H9 (cell line): ENCODE measurements at regions not wholly inside any gene's neighbourhood (a gene's known extent, or its start where the extent isn't known, plus 50 kb on each side); places are given as distances from the start of the nearest gene placed in this dataset.

Experiments used
- DNase-seq: peaks from one replicate; pipeline ENCODE4 v3.0.0-alpha.2; 2017
- H2AFZ ChIP-seq: one replicate; pipeline ENCODE4 v1.6.1; 2013; ENCODE audit warnings: mild to moderate bottlenecking, low read length, control low read depth, moderate library complexity
- H2AK5ac ChIP-seq: 2 replicates; pipeline ENCODE4 v1.6.1; 2013; ENCODE audit warnings: low read length, control low read depth, mixed read lengths; ENCODE audit not compliant: insufficient read length
- H2BK120ac ChIP-seq: one replicate; pipeline ENCODE4 v1.6.1; 2013; ENCODE audit warnings: low read depth, mild to moderate bottlenecking, low read length, control low read depth, inconsistent platforms; ENCODE audit not compliant: poor library complexity, severe bottlenecking
- H2BK12ac ChIP-seq: 2 replicates; pipeline ENCODE4 v1.6.1; 2013; ENCODE audit warnings: low read length, control low read depth, mixed read lengths, low read depth; ENCODE audit not compliant: insufficient read length
- H2BK15ac ChIP-seq: 2 replicates; pipeline ENCODE4 v1.6.1; 2013; ENCODE audit warnings: low read depth, low read length, control low read depth
- H2BK20ac ChIP-seq: one replicate; pipeline ENCODE4 v1.6.1; 2013; ENCODE audit warnings: low read depth, mild to moderate bottlenecking, low read length, control low read depth, inconsistent platforms; ENCODE audit not compliant: poor library complexity, severe bottlenecking
- H2BK5ac ChIP-seq: 2 replicates; pipeline ENCODE4 v1.6.1; 2013; ENCODE audit warnings: low read length, control low read depth, mixed read lengths; ENCODE audit not compliant: insufficient read length
- H3K14ac ChIP-seq: 2 replicates; pipeline ENCODE4 v1.6.1; 2013; ENCODE audit warnings: low read length, control low read depth; ENCODE audit not compliant: insufficient read depth
- H3K18ac ChIP-seq: 2 replicates; pipeline ENCODE4 v1.6.1; 2013; ENCODE audit warnings: low read depth, mild to moderate bottlenecking, mixed read lengths, low read length, control low read depth; ENCODE audit not compliant: insufficient read length
- H3K23ac ChIP-seq: 2 replicates; pipeline ENCODE4 v1.6.1; 2013; ENCODE audit warnings: low read length, control low read depth, mixed read lengths, low read depth; ENCODE audit not compliant: insufficient read length
- H3K23me2 ChIP-seq: 2 replicates; pipeline ENCODE4 v1.6.1; 2013; ENCODE audit warnings: low read depth, mild to moderate bottlenecking, mixed read lengths, low read length, control low read depth; ENCODE audit not compliant: insufficient read length, poor library complexity, severe bottlenecking
- H3K27ac ChIP-seq: 2 replicates; pipeline ENCODE4 v1.5.1; 2013; ENCODE audit warnings: low read length, control low read depth, mixed read lengths, low read depth; ENCODE audit not compliant: insufficient read length
- H3K27me3 ChIP-seq: 2 replicates; pipeline ENCODE4 v1.6.1; 2013; ENCODE audit warnings: low read length, control low read depth, inconsistent platforms; ENCODE audit not compliant: insufficient read depth
- H3K4ac ChIP-seq: 2 replicates; pipeline ENCODE4 v1.6.1; 2013; ENCODE audit warnings: low read depth, mild to moderate bottlenecking, control low read depth, inconsistent platforms, low read length, moderate library complexity
- H3K4me1 ChIP-seq: 2 replicates; pipeline ENCODE4 v1.6.1; 2013; ENCODE audit warnings: low read length, control low read depth, inconsistent platforms; ENCODE audit not compliant: insufficient read depth
- H3K4me2 ChIP-seq: 2 replicates; pipeline ENCODE4 v1.6.1; 2013; ENCODE audit warnings: low read length, control low read depth, mixed read lengths; ENCODE audit not compliant: insufficient read length, insufficient read depth
- H3K56ac ChIP-seq: 2 replicates; pipeline ENCODE4 v1.6.1; 2013; ENCODE audit warnings: low read depth, mild to moderate bottlenecking, mixed read lengths, low read length, control low read depth; ENCODE audit not compliant: insufficient read length
- H3K79me1 ChIP-seq: 2 replicates; pipeline ENCODE4 v1.6.1; 2013; ENCODE audit warnings: low read depth, mild to moderate bottlenecking, moderate library complexity, low read length, control low read depth, inconsistent platforms; ENCODE audit not compliant: insufficient read depth, poor library complexity, severe bottlenecking
- H3K79me2 ChIP-seq: 2 replicates; pipeline ENCODE4 v1.6.1; 2013; ENCODE audit warnings: low read length, control low read depth, inconsistent platforms; ENCODE audit not compliant: insufficient read depth
- H3K9ac ChIP-seq: 2 replicates; pipeline ENCODE4 v1.6.1; 2013; ENCODE audit warnings: low read length, control low read depth, mixed read lengths; ENCODE audit not compliant: insufficient read length; ENCODE audit errors: extremely low read depth
- H3K9me3 ChIP-seq: one replicate; pipeline ENCODE4 v1.6.1; 2013; ENCODE audit warnings: low read depth, low read length, inconsistent platforms; ENCODE audit not compliant: control insufficient read depth
- H3T11ph ChIP-seq: one replicate; pipeline ENCODE4 v1.6.1; 2013; ENCODE audit warnings: mild to moderate bottlenecking, low read length, control low read depth, inconsistent platforms
- H4K20me1 ChIP-seq: one replicate; pipeline ENCODE4 v1.6.1; 2013; ENCODE audit not compliant: control insufficient read depth, insufficient read length, insufficient read depth
- H4K5ac ChIP-seq: 2 replicates; pipeline ENCODE4 v1.6.1; 2013; ENCODE audit warnings: low read depth, mild to moderate bottlenecking, mixed read lengths, low read length, control low read depth; ENCODE audit not compliant: insufficient read length
- H4K8ac ChIP-seq: replicated peaks from 2 replicates; pipeline ENCODE4 v1.6.1; 2013; ENCODE audit warnings: low read length, control low read depth, mixed read lengths, low read depth; ENCODE audit not compliant: insufficient read length
- H4K91ac ChIP-seq: 2 replicates; pipeline ENCODE4 v1.6.1; 2013; ENCODE audit warnings: low read depth, mild to moderate bottlenecking, moderate library complexity, mixed read lengths, low read length, control low read depth; ENCODE audit not compliant: insufficient read length
- H3K27ac Mint-ChIP-seq, 3 experiments: 2 replicates in 2 of 3; 3 replicates in 1 of 3; pipeline ENCODE4 v1.8.0; 2020 to 2021; ENCODE audit warnings: mixed read lengths in 3 of 3, mild to moderate bottlenecking in 1 of 3, moderate library complexity in 1 of 3
- H3K27me3 Mint-ChIP-seq: 2 replicates; pipeline ENCODE4 v1.8.0; 2021; ENCODE audit warnings: low read depth, mild to moderate bottlenecking, moderate library complexity, mixed read lengths
- H3K36me3 Mint-ChIP-seq, 3 experiments: 2 replicates in 2 of 3; 3 replicates in 1 of 3; pipeline ENCODE4 v1.8.0; 2020 to 2021; ENCODE audit warnings: low read depth in 3 of 3, mixed read lengths in 3 of 3; ENCODE audit not compliant: insufficient read depth in 1 of 3
- H3K4me1 Mint-ChIP-seq, 2 experiments: 2 replicates each; pipeline ENCODE4 v1.8.0; 2020; ENCODE audit warnings: mixed read lengths in 2 of 2
- H3K4me3 Mint-ChIP-seq, 2 experiments: 2 replicates in 1 of 2; 3 replicates in 1 of 2; pipeline ENCODE4 v1.8.0; 2020 to 2021; ENCODE audit warnings: mild to moderate bottlenecking in 2 of 2, mixed read lengths in 2 of 2, moderate library complexity in 1 of 2
- H3K9me3 Mint-ChIP-seq, 2 experiments: 2 replicates in 1 of 2; 3 replicates in 1 of 2; pipeline ENCODE4 v1.8.0; 2020; ENCODE audit warnings: mild to moderate bottlenecking in 2 of 2, mixed read lengths in 2 of 2, moderate library complexity in 1 of 2
- CTCF ChIP-seq: fragments of 200-600 bp; sonication (generic); conservative IDR thresholded peaks from 3 replicates; pipeline ENCODE4 v1.8.0; 2021; ENCODE audit warnings: antibody characterized with exemption, mild to moderate bottlenecking
- WGBS: extraction: QIAGEN DNeasy Blood & Tissue Kit; methylation state at CpG from one replicate; pipeline ENCODE4 v1.1.7; 2013; ENCODE audit warnings: missing lambda C conversion rate, low lambda C conversion rate, mixed read lengths; ENCODE audit not compliant: insufficient read length; ENCODE audit errors: extremely low coverage; 5-methylcytosine and 5-hydroxymethylcytosine counted together

- Mint-ChIP-seq H3K9me3 (no peaks in the 10 kb centered on the region; a peak in 1 of 5 replicates), H3K36me3 (no peaks in the 10 kb centered on the region), H3K27ac (no peak overlapping the region), H3K27me3 (no peaks in the 10 kb centered on the region), H3K4me1 (peaks cover 16 to 17% of the 10 kb centered on the region in 2 experiments), H3K4me3 (no peak overlapping the region)
- Histone ChIP-seq H4K91ac (no peak overlapping the region), H3K4me1 (0 out of 2 replicates have a peak, but pooled peaks cover 4% of the 10 kb centered on the region), H4K20me1 (no peaks in the 10 kb centered on the region), H3K4me2 (no peak overlapping the region), H3K27me3 (no peaks in the 10 kb centered on the region), H3K4ac (no peak overlapping the region), H3T11ph (no peak overlapping the region), H3K23me2 (no peaks in the 10 kb centered on the region), H4K8ac (no peak overlapping the region), H4K5ac (no peak overlapping the region), H2BK5ac (no peak overlapping the region), H2BK120ac (no peak overlapping the region), H3K23ac (no peak overlapping the region), H3K9ac (no peak overlapping the region), H2BK15ac (no peak overlapping the region), H3K79me1 (no peaks in the 10 kb centered on the region), H2BK20ac (no peak overlapping the region), H3K14ac (no peak overlapping the region), H3K9me3 (no peaks in the 10 kb centered on the region), H3K18ac (no peak overlapping the region), H3K79me2 (no peaks in the 10 kb centered on the region), H2AFZ (no peak overlapping the region), H3K56ac (no peak overlapping the region), H2BK12ac (no peak overlapping the region), H2AK5ac (no peak overlapping the region), H3K27ac (no peak overlapping the region)
- no peak for TF ChIP-seq CTCF
- WGBS: no CpG with 5 or more reads among the region's 5 CpGs
- no peak for DNase-seq
Observed at GRCh38 chr9:105158898-105159297, 85.6 kb upstream of the SLC44A1 start.
